ENCODE measurements at regions not wholly inside any gene's neighbourhood (a gene's known extent, or its start where the extent isn't known, plus 50 kb on each side); places are given as distances from the start of the nearest gene placed in this dataset.
"Not testable (repeated sequence)": the region's sequence is repeated elsewhere in the genome, so short reads cannot be mapped to it uniquely, and the experiment has no call there.

DNA sequence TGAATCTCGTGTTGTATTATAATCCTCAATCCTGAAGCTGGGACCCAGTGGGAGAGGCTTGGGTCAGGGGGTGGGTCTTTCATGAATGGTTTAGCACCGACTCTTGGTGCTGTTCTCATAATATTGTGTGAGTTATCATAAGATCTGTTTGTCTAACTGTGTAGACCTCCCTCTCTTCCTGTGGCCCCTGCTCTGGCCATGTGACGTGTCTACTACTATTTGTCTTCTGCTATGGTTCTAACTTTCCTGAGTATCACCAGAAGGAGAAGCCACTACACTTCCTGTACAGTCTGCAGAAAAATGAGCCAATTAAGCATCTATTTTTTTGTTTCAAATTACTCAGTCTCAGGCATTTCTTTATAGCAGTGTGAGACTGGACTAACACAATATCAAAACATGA lies 379.7 kb downstream of the TP53TG3F start:
- TF ChIP-seq, protein P1, sequence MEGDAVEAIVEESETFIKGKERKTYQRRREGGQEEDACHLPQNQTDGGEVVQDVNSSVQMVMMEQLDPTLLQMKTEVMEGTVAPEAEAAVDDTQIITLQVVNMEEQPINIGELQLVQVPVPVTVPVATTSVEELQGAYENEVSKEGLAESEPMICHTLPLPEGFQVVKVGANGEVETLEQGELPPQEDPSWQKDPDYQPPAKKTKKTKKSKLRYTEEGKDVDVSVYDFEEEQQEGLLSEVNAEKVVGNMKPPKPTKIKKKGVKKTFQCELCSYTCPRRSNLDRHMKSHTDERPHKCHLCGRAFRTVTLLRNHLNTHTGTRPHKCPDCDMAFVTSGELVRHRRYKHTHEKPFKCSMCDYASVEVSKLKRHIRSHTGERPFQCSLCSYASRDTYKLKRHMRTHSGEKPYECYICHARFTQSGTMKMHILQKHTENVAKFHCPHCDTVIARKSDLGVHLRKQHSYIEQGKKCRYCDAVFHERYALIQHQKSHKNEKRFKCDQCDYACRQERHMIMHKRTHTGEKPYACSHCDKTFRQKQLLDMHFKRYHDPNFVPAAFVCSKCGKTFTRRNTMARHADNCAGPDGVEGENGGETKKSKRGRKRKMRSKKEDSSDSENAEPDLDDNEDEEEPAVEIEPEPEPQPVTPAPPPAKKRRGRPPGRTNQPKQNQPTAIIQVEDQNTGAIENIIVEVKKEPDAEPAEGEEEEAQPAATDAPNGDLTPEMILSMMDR (IDR thresholded peaks at IDR 0.05; ENCODE audit: low read depth, low read length, poor library complexity, severe bottlenecking), result not testable (repeated sequence)
- TF ChIP-seq EZH2phosphoT487 (IDR thresholded peaks at IDR 0.05; ENCODE audit: borderline replicate concordance, low read length), result not testable (repeated sequence)
